IPS DF 6.9 (cell line): ENCODE measurements at regions not wholly inside any gene's neighbourhood (a gene's known extent, or its start where the extent isn't known, plus 50 kb on each side); places are given as distances from the start of the nearest gene placed in this dataset.

Experiments used
- DNase-seq: peaks from one replicate; pipeline ENCODE4 v3.0.0-alpha.2; 2013; ENCODE audit warnings: low read depth, low spot score
- H3K27ac ChIP-seq: one replicate; pipeline ENCODE4 v1.5.1; 2013; ENCODE audit warnings: low read length, control low read depth
- H3K27me3 ChIP-seq: 2 replicates; pipeline ENCODE4 v1.6.1; 2013; ENCODE audit warnings: mild to moderate bottlenecking, low read length; ENCODE audit not compliant: control insufficient read depth, insufficient read depth
- H3K36me3 ChIP-seq: 2 replicates; pipeline ENCODE4 v1.6.1; 2013; ENCODE audit warnings: low read length; ENCODE audit not compliant: control insufficient read depth, insufficient read depth
- H3K4me1 ChIP-seq: 2 replicates; pipeline ENCODE4 v1.6.1; 2013; ENCODE audit warnings: low read length; ENCODE audit not compliant: control insufficient read depth, insufficient read depth
- H3K4me3 ChIP-seq: 2 replicates; pipeline ENCODE4 v1.5.1; 2013; ENCODE audit warnings: mild to moderate bottlenecking, low read length
- H3K9me3 ChIP-seq: 2 replicates; pipeline ENCODE4 v1.6.1; 2013; ENCODE audit warnings: low read length, inconsistent platforms; ENCODE audit not compliant: control insufficient read depth, insufficient read depth
- WGBS: extraction: QIAGEN DNeasy Blood & Tissue Kit; methylation state at CpG from one replicate; pipeline ENCODE4 v1.1.7; 2013; ENCODE audit warnings: mixed read lengths, missing lambda C conversion rate; ENCODE audit not compliant: insufficient read length, insufficient coverage; 5-methylcytosine and 5-hydroxymethylcytosine counted together

- Histone ChIP-seq H3K36me3 (no peaks in the 10 kb centered on the region), H3K4me1 (no peaks in the 10 kb centered on the region), H3K27ac (no peak overlapping the region), H3K4me3 (no peak overlapping the region), H3K9me3 (no peaks in the 10 kb centered on the region), H3K27me3 (no peaks in the 10 kb centered on the region)
- no peak for DNase-seq
These were observed 667.2 kb downstream of the BRINP1 start for GRCh38 chr9:118701985-118702384.

- no peak for DNase-seq
- Histone ChIP-seq H3K27me3 (no peaks in the 10 kb centered on the region), H3K27ac (no peak overlapping the region), H3K36me3 (no peaks in the 10 kb centered on the region), H3K9me3 (no peaks in the 10 kb centered on the region), H3K4me1 (no peaks in the 10 kb centered on the region), H3K4me3 (no peak overlapping the region)
- no CpG with 5 or more reads among the region's 1 CpG for WGBS
These were observed 657.4 kb downstream of the BRINP1 start for GRCh38 chr9:118711843-118712242.

GRCh38 chr9:118721276-118721675 is 648.0 kb downstream of the BRINP1 start:
- Histone ChIP-seq H3K9me3 (no peaks in the 10 kb centered on the region), H3K27me3 (no peaks in the 10 kb centered on the region), H3K4me3 (no peak overlapping the region), H3K4me1 (no peaks in the 10 kb centered on the region), H3K27ac (no peak overlapping the region), H3K36me3 (no peaks in the 10 kb centered on the region)
- no CpG with 5 or more reads among the region's 3 CpGs for WGBS
- DNase-seq, result no peak

GRCh38 chr9:118721923-118722322 is 647.3 kb downstream of the BRINP1 start:
- Histone ChIP-seq H3K9me3 (no peaks in the 10 kb centered on the region), H3K27ac (no peak overlapping the region), H3K36me3 (no peaks in the 10 kb centered on the region), H3K27me3 (no peaks in the 10 kb centered on the region), H3K4me1 (no peaks in the 10 kb centered on the region), H3K4me3 (no peak overlapping the region)
- DNase-seq, result no peak
- WGBS, result no CpG with 5 or more reads among the region's 2 CpGs

- Histone ChIP-seq H3K27me3 (no peaks in the 10 kb centered on the region), H3K9me3 (no peaks in the 10 kb centered on the region), H3K36me3 (no peaks in the 10 kb centered on the region), H3K27ac (no peak overlapping the region), H3K4me3 (no peak overlapping the region), H3K4me1 (no peaks in the 10 kb centered on the region)
- no peak for DNase-seq
- no CpG with 5 or more reads among the region's 2 CpGs for WGBS
These were observed 639.3 kb downstream of the BRINP1 start for GRCh38 chr9:118729981-118730380.

- Histone ChIP-seq H3K36me3 (no peaks in the 10 kb centered on the region), H3K9me3 (peaks cover 6% of the 10 kb centered on the region), H3K27ac (no peak overlapping the region), H3K4me3 (no peak overlapping the region), H3K27me3 (no peaks in the 10 kb centered on the region), H3K4me1 (no peaks in the 10 kb centered on the region)
- no peak for DNase-seq
- no CpG with 5 or more reads among the region's 1 CpG for WGBS
These were observed 636.2 kb downstream of the BRINP1 start for GRCh38 chr9:118732998-118733397.

GRCh38 chr9:118734696-118735095 is 634.5 kb downstream of the BRINP1 start:
- no peaks in the 10 kb centered on the region for H3K4me1 ChIP-seq
- H3K27me3 ChIP-seq, result no peaks in the 10 kb centered on the region
- H3K27ac ChIP-seq, result no peak overlapping the region
- H3K36me3 ChIP-seq, result no peaks in the 10 kb centered on the region
- H3K9me3 ChIP-seq, result peaks cover 6% of the 10 kb centered on the region
- WGBS, result no CpG with 5 or more reads among the region's 2 CpGs
- H3K4me3 ChIP-seq, result no peak overlapping the region
- DNase-seq, result no peak

GRCh38 chr9:118736406-118736805 is 632.8 kb downstream of the BRINP1 start:
- no peaks in the 10 kb centered on the region for H3K4me1 ChIP-seq
- H3K36me3 ChIP-seq, result no peaks in the 10 kb centered on the region
- H3K27ac ChIP-seq, result no peak overlapping the region
- no peaks in the 10 kb centered on the region for H3K27me3 ChIP-seq
- no peak for DNase-seq
- no peak overlapping the region for H3K4me3 ChIP-seq
- H3K9me3 ChIP-seq, result peaks cover 6% of the 10 kb centered on the region

- H3K4me3 ChIP-seq, result no peak overlapping the region
- no peak overlapping the region for H3K27ac ChIP-seq
- no CpG with 5 or more reads among the region's 7 CpGs for WGBS
These were observed 618.0 kb downstream of the BRINP1 start for GRCh38 chr9:118751077-118751847.

GRCh38 chr9:118751848-118752223 is 617.4 kb downstream of the BRINP1 start:
- Histone ChIP-seq H3K27ac (no peak overlapping the region), H3K9me3 (no peaks in the 10 kb centered on the region), H3K4me1 (no peaks in the 10 kb centered on the region), H3K36me3 (no peaks in the 10 kb centered on the region), H3K4me3 (no peak overlapping the region), H3K27me3 (no peaks in the 10 kb centered on the region)
- no peak for DNase-seq
- WGBS, result no CpG with 5 or more reads among the region's 3 CpGs

More at GRCh38 chr9:118751077-118751847, 618.0 kb downstream of the BRINP1 start:
- DNase-seq, result no peak
- H3K36me3 ChIP-seq, result no peaks in the 10 kb centered on the region
- no peaks in the 10 kb centered on the region for H3K9me3 ChIP-seq
- no peaks in the 10 kb centered on the region for H3K4me1 ChIP-seq
- no peaks in the 10 kb centered on the region for H3K27me3 ChIP-seq

- no peaks in the 10 kb centered on the region for H3K4me1 ChIP-seq
- H3K27ac ChIP-seq, result no peak overlapping the region
- no peaks in the 10 kb centered on the region for H3K9me3 ChIP-seq
- no CpG with 5 or more reads among the region's 4 CpGs for WGBS
- no peaks in the 10 kb centered on the region for H3K36me3 ChIP-seq
- H3K27me3 ChIP-seq, result no peaks in the 10 kb centered on the region
- H3K4me3 ChIP-seq, result no peak overlapping the region
- no peak for DNase-seq
These were observed 608.0 kb downstream of the BRINP1 start for GRCh38 chr9:118761016-118761790.
